Islet of Langerhans (tissue), 1 donor: ENCODE measurements at regions not wholly inside any gene's neighbourhood (a gene's known extent, or its start where the extent isn't known, plus 50 kb on each side); places are given as distances from the start of the nearest gene placed in this dataset.

Experiments
- FAIRE-seq: peaks from one replicate; lab custom pipeline; 2011; peaks lifted over from hg19 to GRCh38; lab: Jason Lieb, UNC

DNA sequence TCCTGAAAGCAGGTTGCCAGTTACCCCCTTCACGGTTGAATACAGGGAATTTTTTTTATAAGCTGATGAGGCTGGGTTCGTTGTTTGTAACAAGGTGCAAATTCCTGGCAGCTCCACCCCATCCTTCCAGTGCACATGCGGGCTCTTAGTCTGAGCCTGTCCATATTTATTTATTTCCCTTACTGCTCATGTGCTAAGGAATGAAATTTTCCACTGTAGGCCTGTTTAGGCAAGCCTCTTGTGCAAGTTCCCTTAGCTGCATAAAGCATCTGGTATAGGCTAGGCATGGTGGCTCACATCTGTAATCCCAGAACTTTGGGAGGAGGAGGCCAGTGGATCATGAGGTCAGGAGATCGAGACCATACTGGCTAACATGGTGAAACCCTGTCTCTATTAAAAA lies 560.9 kb upstream of the PCDH9 start:
- FAIRE-seq, result no peak

DNA sequence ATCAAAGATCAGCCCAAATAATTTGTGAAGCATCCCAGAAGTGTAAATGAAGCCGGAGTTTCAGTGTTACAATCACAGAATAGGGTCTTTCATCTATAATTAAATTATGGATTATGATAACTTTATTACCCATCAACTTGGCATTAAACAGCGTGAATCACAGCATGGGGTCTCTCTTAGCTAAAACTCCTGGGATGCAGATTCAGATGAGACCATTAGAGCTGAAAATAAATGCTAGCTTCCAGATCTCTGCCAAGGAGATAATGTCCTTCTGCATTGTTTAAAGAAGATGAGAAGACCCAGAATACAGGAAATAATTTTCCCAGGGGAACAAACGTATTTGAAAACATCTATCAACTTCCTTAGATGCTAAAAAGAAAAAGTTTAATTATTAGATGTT lies 546.0 kb upstream of the PCDH9 start:
- no peak for FAIRE-seq

DNA sequence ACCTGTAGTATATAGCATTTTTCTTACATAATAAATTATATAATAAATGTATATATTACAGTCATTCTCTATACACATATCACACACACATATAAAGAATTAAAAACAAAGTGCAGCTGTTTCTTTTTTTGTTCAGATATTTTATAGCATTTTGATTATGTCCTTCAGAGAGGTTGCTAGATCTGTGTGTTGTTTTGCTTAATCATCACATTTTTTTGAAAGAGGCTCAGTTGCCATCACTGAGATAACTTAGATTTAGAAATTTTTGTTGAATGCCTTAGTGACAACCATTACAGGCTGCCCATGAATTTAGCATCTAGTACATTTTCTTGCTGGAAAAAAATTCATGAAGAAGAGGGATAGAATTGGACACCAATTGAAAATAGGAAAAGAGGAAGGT lies 545.2 kb upstream of the PCDH9 start:
- FAIRE-seq, result no peak

DNA sequence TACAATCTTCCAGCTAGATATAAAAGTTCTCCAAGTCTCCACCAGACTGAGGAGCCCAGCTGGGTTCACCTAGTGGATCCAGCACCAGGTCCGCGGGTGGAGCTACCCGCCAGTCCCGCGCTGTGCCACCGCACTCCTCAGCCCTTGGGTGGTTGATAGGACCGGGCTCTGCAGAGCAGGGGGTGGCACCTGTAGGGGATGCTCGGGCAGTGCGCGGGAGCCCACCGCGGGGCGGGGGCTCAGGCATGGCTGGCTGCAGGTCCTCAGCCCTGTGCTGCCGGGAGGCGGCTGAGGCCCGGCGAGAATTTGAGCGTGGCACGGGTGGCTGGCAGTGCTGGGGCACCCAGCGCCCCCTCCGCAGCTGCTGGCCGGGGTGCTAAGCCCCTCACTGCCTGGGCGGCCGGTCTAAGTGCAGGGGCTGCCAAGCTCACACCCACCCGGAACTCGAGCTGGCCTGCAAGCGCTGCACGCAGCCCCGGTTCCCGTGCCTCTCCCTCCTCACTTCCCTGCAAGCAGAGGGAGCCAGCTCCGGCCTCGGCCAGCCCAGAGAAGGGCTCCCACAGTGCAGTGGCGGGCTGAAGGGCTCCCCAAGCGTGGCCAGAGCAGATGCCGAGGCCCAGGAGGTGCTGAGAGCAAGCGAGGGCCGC lies 542.8 kb upstream of the PCDH9 start:
- no peak for FAIRE-seq

DNA sequence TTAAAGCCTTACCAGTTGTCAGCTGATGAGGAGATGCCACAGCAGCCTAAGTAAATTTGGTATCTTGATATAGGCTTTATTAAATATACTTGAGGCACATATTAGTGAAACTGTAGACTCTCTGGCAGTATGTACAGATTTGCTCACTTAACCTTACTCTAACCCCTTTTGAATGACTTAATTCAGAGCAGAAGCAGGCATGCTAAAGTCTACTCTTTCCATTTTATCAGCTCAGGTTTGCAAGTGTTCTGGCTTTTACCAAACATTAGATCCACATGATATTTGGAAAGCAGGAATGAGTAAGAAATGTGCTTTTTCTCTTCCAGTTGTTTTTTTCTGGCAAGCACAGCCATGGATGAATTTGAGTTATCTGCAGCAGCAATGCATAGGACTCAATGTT lies 541.0 kb upstream of the PCDH9 start:
- no peak for FAIRE-seq

DNA sequence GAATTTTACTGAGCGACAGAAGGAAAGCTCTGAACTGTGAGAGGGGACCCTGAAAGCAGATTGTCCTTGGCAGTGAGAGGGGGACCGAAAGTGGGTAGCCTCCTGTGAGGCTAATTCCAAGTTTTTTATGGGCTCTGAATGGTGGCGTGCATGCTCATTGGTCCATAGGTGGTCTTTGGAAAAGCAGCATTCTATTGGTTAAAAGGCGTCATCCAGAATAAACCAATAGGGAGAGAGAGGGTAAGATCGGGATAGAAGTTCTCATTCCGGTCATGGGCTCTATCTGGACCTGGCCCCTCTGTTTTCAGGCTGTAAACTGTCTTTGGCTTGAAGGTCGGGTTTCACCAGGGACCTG lies 539.8 kb upstream of the PCDH9 start:
- no peak for FAIRE-seq

DNA sequence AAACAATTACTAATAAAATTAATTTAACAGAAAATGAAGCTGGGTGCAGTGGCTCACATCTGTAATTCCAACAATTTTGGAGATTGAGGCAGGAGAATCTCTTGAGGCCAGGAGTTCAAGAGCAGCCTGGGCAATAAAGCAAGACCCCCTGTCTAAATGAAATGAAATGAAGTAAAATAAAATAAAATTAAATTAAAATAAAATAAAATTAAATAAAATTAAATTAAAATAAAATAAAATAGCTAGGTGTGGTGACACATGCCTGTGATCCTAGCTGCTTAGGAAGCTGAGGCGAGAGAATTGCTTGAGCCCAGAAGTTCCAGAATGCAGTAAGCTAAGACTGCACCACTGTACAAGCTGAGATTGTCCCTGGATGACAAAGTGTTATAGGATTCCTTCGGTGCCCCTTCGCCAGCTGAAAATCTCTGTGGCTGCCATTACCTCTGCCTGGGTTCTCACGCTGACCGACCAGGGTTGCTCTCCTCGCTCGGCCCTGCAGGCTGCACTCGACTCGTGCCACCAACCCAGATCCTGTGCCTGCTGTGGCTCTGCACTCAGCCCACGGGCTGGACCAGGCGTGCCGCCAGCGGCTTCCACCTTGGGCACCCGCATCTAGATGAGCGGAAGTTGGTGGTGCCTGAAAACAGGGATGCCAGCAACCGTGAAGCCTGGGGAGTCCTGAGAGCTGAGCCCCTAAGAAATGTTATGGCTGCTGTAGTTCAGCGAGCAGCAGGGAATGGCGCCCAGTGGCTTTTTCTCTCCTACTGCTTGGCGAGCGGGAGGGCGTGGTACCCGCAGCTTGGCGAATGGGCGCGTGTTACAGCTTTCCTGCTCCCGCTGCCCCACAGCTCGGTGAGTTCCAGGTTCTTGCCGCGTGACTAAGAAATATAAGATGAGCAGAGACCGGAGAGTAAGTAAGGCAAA lies 539.2 kb upstream of the PCDH9 start:
- no peak for FAIRE-seq

DNA sequence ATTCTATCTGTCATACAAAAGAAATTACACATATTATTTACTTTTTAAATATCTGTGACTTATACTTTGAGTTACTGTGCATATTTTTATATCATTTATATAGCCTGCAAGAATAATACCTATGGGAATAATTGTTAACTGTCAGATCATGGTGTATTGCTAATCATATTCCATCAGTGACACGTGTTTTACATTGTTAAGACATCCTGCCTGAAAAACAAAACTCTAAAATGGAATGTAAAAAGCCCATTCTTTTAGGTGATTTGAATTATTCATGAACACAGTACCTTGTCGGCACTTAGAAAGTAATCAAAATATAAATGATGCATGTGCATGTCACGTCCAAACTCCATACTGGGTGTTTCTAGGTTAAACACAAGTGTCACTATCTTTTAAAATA lies 533.8 kb upstream of the PCDH9 start:
- no peak for FAIRE-seq

DNA sequence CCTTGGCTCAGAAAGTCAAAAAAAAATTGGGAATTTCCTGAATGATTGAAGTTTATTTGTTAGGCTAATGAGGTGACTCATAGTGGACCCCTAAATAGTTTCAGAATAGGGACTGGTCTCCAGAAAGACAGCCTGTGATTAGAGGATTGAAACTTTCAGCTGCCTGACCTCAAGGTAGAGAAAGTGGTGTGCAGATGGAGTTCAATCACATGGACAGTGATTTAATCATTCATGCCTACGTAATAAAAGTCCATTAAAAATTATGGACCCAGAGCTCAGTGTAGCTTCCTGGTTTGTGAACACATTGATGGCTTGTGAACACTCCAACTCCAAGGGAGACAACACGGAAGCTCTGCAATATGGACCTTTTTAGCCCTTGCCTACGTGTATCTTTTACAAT lies 533.2 kb upstream of the PCDH9 start:
- FAIRE-seq, result peak; percentile 94

DNA sequence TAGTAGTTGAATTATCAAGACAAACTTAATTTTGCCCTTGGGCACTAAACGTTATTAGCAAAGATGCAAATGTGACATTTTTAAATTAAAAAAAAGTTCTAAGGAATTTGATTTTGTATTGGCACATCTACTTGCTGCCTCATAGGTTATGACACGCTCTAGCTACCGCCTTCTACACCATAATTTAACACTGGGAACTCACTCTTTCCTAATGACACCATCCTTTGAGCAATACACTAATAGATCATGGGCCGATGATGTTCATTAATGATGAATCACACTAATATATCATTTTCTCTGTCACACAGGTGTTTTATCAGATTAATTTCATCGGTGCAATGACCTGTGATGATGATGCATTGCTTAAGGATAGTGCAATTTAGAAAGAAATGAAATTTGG lies 528.8 kb upstream of the PCDH9 start:
- no peak for FAIRE-seq

DNA sequence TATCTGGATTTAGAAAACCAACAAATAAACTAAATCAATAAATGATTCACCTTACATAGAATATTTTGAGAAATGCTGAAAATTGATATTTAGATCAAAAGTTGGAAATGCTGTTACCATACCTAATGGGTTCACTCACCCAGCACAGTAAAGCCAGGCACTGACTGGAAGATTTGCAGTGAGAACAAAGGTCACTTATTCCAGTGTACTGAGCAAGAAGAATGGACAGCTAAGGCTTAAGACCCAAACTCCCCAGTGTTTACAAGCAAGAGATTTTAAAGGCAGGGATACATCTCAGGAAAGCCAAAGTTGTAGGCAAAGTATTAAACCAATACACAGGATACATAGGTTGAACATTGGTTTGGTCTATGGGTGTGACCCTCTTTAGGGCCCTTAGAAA lies 523.9 kb upstream of the PCDH9 start:
- FAIRE-seq, result no peak

DNA sequence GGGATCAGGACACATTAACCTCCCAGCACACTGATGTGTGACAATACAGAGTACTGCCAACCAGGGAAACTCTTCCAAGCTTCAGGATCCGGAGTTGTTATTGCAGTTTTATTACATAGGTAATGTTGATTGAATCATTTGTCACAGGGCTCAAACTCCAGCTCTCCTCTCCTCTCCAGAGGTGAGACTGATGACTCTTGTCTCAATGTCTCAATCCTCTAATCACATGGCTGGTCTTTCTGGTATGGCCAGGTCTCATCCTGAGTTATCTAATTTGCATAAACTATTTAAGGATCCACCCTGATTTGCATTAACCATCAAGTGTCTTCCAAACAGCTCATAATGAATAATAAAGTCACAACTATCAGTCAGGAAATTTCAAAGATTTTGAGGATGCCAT lies 522.6 kb upstream of the PCDH9 start:
- no peak for FAIRE-seq

DNA sequence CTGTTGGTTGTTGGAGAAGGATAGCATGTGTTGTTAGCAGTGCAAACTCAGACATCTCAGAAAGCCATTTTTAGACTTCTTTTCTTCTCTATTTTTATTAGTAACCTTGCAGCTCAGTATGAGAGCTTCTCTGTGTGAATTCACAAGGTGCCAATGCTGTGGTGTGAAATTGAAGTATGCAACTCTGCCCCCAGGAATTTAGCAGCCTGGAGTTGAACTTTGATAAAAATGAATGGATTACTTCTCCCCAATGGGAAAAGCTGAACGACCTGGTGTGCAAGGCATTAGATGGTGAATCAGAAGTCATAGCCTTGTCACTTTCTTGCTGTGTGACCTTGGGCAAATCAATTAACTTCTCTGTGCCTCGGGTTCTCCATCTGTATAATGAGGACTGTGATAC lies 512.3 kb upstream of the PCDH9 start:
- no peak for FAIRE-seq

DNA sequence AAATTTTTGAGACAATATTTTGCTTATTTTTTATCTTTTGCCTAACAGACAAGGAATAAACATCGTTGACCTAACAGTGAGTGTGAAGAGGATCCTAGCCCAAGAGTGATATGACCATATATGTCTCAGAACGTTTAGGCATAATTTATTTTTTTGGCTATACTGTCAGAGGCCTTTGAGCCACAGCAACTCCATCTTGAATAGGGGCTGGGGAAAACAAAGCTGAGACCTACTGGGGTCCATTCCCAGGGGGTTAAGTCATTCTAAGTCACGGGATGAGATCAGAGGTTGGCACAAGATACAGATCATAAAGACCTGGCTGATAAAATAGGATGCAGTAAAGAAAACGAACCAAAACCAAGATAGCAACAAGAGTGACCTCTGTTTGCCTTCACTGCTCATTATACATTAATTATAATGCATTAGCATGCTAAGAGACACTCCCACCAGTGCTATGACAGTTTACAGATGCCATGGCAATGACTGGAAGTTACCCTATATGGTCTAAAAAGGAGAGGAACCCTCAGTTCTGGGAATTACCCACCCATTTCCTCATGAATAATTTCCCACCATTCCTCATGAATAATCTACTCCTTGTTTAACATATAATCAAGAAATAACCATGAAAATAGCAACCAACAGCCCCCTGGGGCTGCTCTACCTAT lies 510.9 kb upstream of the PCDH9 start:
- no peak for FAIRE-seq

DNA sequence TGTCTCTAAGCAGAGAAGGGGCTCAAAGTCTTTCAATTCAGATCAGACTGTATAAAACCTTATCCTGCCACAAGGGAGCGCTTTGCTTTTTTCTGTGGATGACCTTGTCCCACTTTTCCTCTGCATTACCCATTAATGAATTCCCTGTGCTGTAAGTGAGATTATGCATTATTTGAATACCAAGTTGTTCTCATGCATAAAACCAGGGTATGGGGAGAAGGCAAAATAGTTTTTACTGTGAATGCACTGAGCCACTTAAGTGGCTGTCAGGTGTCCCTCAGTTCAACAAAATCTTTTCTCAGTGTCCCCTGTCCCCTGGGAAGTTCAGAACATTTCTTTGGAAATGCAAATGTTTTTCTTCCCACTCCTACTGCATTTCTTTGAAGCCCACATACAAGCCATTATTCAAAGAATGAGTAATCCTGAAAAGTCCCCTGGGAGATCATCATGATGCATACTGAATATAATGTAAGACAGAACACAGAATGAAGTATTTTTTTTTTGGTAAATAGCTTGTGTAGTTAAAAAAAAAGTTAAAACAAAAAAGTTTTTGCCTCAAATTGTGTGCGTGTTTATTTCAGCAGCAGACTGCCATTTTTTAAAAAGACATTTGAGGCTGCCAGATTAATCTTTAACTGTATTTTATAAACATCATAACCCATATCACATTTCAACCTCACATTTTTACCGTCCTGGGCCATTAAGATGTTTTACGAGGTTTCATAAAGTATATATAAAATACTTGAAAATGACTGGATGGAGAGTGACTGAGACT lies 506.7 kb upstream of the PCDH9 start:
- FAIRE-seq, result no peak

DNA sequence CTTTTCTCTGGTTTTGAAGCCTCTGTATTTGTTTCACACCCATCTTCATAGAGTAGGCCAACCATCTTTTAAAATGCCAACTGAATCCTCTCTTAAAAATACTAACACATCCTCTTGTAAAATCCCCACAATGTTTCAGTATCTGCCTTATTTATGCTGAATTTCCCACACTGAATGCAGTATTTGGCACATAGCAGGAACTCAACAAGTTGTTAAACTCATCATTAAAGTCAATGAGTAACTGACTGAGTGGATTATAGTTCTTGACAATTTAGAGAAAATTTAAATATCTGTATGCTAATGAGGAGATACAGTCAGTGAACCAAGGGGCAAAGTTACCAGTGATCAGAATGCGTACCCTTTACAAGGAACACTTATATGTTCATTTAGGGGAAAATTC lies 505.5 kb upstream of the PCDH9 start:
- no peak for FAIRE-seq

DNA sequence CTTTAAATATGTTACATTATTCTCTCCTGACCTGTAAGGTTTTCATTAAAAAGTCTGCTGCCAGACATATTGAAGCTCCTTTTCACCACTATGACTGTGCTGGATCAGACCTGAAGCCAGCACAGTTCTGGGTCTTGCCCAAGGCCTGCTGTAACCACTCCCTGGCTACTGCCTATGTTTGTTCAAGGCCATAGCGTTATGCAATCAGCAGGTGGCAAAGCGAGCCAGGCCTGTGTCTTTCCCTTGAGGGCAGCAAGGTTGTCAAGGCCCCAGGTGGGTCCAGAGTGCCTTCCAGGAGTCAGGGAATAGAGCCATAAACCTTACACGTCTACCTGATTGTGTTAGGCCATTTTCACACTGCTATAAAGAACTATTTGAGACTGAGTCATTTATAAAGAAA lies 496.8 kb upstream of the PCDH9 start:
- FAIRE-seq, result no peak

DNA sequence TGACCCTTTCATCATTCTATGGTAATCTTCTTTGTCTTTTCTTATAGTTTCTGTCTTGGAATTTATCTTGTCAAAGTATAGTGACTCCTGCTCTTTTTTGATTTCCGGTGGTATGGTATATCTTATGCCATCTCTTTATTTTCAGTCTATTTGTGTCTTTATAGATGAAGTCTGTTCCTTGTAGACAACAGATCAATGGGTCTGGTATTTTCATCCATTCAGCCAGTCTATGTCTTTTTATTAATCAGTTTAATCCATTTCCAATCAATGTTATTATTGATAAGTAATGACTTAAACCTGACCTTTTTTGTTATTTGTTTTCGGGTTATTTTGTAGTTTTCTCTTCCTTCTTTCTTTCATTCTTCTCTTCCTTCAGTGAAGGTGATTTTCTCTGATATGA lies 495.9 kb upstream of the PCDH9 start:
- FAIRE-seq, result no peak

DNA sequence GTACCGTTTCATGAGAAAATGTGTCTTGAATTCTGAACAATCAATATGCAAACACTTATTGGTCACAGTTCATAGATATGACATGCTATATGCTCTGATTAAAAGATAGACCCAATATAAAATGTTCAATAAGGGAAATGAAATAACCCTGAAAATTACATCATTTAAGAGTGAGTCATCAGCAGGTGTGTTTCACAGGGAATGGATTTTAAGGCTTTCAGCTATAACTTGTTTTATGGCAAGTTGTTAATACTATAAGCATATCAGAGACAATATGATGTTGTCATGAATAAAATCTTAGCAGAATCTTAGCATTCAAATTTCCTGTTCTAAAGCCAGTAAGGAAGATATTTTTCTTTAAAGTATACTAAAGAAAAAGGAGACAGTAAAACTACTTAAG lies 483.4 kb upstream of the PCDH9 start:
- no peak for FAIRE-seq

DNA sequence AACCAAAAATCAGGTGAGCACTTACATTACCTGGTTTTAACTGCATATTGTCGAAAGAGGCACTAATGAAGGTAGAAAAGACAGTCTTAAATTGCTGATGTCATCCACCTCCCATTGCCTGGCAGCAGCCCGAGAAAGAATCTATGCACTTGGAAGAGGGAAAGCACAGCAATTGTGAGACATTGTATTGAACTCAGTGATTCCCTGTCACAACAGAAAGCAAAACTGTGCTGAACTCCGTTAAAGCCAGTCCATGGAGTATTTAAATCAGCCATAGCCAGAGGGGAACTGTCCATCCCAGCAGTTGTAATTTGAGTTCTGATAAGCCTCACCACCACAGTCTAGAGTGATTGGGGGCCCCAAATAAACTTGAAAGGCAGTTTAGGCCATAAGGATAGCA lies 466.6 kb upstream of the PCDH9 start:
- no peak for FAIRE-seq

DNA sequence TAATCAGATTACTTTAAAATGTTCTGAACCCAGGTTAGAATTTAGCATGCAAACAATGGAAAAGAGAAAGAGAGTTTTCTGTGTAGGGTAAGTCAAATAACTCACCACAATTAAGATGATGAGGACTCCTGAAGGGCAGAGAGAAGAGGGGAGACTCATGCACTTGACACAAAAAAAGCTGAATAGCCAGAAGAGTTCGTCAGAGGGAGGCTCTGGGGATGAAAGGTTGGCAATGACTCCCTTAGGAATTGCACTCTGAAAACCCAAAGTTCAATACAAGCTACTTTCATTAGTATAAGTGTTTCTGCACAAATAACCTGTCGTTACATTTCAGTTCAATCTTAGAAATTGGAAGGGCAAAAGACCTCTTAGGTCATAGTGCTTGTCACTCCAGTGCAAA lies 434.4 kb upstream of the PCDH9 start:
- no peak for FAIRE-seq

DNA sequence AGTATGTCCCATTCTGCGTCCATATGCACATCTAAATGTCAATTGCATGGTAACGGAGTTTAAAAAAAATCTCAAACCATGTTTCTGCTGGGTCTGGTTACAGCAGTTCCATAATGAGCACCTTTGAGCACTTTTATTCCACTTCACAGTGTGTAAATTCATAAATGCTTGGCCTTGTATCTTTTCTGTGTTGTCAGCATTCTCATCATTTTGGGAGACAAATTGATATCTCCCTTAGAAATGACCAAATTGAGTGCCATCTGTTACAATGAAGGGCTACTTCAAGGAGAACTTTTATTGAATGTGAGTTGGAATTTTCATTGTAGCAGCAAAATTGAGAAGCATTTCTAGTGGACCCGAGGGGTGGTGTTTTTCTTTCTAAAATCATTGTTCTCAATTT lies 432.9 kb upstream of the PCDH9 start:
- FAIRE-seq, result no peak

DNA sequence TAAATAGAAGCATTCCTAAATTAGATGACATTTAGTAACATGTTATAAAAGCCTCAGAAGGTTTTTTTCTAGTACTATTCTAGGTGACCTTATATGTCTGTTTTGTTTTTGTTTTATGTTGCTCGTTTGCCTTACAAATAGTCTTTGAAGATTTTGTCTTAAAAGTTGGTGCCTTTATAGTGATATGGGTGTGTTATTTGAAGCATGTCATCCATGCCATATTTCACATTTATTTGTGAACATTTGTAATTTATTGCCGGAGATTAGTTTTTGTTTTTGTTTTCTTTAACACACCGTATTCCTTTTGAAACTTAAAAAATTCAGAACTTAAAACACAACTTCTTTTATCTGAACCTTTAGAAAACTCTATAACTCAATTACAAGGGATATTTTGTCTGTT lies 422.8 kb upstream of the PCDH9 start:
- no peak for FAIRE-seq
